ENCODE measurements at regions not wholly inside any gene's neighbourhood (a gene's known extent, or its start where the extent isn't known, plus 50 kb on each side); places are given as distances from the start of the nearest gene placed in this dataset.

DNA sequence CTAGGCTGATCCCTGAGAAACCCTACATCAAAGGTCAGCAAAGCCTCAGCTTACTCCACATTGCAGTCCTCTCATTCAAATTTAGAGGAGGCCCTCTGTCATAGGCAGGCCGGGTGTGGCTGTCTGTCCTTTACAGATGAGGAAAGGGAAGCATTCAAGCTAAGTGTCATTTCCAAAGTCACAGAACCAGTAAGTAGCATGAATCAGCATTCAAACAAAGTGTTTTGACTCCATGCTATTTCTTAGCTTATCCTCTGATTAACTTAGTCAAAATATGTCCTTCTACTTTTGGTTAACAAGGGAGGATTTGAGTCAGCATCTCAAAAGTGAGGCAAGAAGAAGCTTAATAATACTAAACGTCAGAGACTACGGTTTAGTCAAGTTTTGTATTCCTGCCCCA is 409.0 kb upstream of the POU3F3 start:
- TF ChIP-seq, protein P1, sequence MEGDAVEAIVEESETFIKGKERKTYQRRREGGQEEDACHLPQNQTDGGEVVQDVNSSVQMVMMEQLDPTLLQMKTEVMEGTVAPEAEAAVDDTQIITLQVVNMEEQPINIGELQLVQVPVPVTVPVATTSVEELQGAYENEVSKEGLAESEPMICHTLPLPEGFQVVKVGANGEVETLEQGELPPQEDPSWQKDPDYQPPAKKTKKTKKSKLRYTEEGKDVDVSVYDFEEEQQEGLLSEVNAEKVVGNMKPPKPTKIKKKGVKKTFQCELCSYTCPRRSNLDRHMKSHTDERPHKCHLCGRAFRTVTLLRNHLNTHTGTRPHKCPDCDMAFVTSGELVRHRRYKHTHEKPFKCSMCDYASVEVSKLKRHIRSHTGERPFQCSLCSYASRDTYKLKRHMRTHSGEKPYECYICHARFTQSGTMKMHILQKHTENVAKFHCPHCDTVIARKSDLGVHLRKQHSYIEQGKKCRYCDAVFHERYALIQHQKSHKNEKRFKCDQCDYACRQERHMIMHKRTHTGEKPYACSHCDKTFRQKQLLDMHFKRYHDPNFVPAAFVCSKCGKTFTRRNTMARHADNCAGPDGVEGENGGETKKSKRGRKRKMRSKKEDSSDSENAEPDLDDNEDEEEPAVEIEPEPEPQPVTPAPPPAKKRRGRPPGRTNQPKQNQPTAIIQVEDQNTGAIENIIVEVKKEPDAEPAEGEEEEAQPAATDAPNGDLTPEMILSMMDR (IDR thresholded peaks at IDR 0.05) = no peak
- no peak for TF ChIP-seq POLR2A (IDR thresholded peaks at IDR 0.05)
